Activated naive CD4-positive, alpha-beta T cell treated with anti-CD3 and anti-CD28 coated beads, Interleukin-2, amount 10 ng/mL, durations not matched to agents 7 days and 5 days (primary cell): ENCODE measurements at regions not wholly inside any gene's neighbourhood (a gene's known extent, or its start where the extent isn't known, plus 50 kb on each side); places are given as distances from the start of the nearest gene placed in this dataset.
"Not testable (repeated sequence)": the region's sequence is repeated elsewhere in the genome, so short reads cannot be mapped to it uniquely, and the experiment has no call there.

Source experiments
- CTCF ChIA-PET: fragments of 350-600 bp; sonication (Branson Sonifier 250); formaldehyde crosslinking; loops from one replicate; lab custom pipeline; 2021; ENCODE audit warnings: antibody characterized with exemption; lab: Charles Lee
- DNase-seq: peaks from one replicate; pipeline ENCODE4 v3.0.0-alpha.2; 2020
- H3K27ac Mint-ChIP-seq: one replicate; pipeline ENCODE4 v1.8.0; 2021; ENCODE audit warnings: mild to moderate bottlenecking, moderate library complexity, mixed read lengths
- H3K27me3 Mint-ChIP-seq: one replicate; pipeline ENCODE4 v1.8.0; 2021; ENCODE audit warnings: mild to moderate bottlenecking, mixed read lengths
- H3K36me3 Mint-ChIP-seq: one replicate; pipeline ENCODE4 v1.8.0; 2021; ENCODE audit warnings: mixed read lengths
- H3K4me1 Mint-ChIP-seq: one replicate; pipeline ENCODE4 v1.8.0; 2021; ENCODE audit warnings: mixed read lengths
- H3K4me3 Mint-ChIP-seq: one replicate; pipeline ENCODE4 v1.8.0; 2021; ENCODE audit warnings: mild to moderate bottlenecking, moderate library complexity, mixed read lengths
- H3K9me3 Mint-ChIP-seq: one replicate; pipeline ENCODE4 v1.8.0; 2021; ENCODE audit warnings: mixed read lengths

- peaks cover 7% of the 10 kb centered on the region for H3K9me3 Mint-ChIP-seq
- no peak for DNase-seq
- no peaks in the 10 kb centered on the region for H3K36me3 Mint-ChIP-seq
- no peak overlapping the region for H3K4me3 Mint-ChIP-seq
- no peaks in the 10 kb centered on the region for H3K4me1 Mint-ChIP-seq
- H3K27me3 Mint-ChIP-seq, result no peaks in the 10 kb centered on the region
- CTCF ChIA-PET, result no interaction called here
- H3K27ac Mint-ChIP-seq, result no peak overlapping the region
Measured at GRCh38 chr2:185402474-185402873, 336.1 kb upstream of the FSIP2 start.

DNA sequence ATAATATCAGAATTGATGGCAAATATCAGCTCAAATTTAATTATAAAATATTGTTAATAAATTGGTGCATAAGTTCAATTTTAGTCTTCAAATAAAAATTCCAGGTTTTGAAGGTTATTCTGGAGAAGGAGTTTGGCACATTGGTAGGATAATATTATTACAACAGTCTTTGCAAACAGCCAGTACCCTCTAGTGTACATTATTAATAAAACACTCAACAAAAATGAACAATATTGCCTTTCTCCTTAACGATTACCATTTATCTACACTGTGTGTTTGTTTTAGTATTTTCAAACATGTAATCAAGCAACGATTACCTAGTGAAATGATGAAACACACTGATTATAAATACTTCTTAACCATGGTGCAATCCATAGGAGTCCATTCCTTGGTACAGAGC, 334.0 kb upstream of the FSIP2 start:
- Mint-ChIP-seq H3K27me3 (no peaks in the 10 kb centered on the region), H3K9me3 (no peaks in the 10 kb centered on the region), H3K4me3 (no peak overlapping the region), H3K36me3 (no peaks in the 10 kb centered on the region), H3K4me1 (no peaks in the 10 kb centered on the region), H3K27ac (no peak overlapping the region)
- CTCF ChIA-PET, result no interaction called here
- no peak for DNase-seq

DNA sequence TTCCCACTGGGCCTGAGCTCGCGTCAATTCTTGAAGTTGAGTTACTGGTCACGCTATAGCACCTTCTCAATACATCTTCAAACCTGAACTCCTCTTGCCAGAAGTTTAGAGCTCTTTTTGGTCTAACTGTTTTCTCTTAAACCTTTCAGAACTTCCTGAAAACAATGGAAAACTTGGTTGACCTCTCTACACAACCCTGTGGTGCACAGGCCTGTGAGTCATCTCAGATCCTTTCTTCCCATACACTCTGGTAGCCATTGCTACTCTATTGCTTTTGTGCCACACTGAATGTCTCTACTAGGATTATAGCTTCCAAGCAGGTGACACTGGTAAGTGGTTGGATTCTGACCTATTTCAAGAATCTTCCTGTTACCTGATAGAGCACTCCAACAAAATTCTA, 321.5 kb upstream of the FSIP2 start:
- Mint-ChIP-seq H3K4me1 (no peaks in the 10 kb centered on the region), H3K9me3 (peaks cover 3% of the 10 kb centered on the region), H3K4me3 (no peak overlapping the region), H3K36me3 (no peaks in the 10 kb centered on the region), H3K27ac (no peak overlapping the region), H3K27me3 (no peaks in the 10 kb centered on the region)
- no peak for DNase-seq
- CTCF ChIA-PET, result no interaction called here

DNA sequence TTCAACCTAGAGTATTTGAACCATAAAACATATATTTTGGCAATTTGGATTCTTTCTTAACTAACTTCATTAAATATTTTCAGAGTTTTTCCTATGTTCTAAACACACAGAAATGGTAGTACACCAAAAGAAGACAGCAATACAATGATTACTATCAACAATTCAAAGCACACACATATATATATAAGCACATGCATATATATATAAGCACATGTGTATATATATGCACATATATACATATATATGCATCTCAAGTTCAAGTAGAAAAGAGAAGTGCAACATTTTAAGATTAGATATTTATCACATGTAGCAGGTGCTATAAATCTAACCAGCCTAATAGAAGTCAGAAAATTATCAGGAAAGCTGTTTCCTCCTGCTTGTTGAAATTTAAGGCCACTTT, 320.9 kb upstream of the FSIP2 start:
- CTCF ChIA-PET, result no interaction called here
- no peaks in the 10 kb centered on the region for H3K27me3 Mint-ChIP-seq

GRCh38 chr2:185424958-185425629, 313.5 kb upstream of the FSIP2 start:
- peak overlapping the region; percentile 62 for H3K27ac Mint-ChIP-seq
- CTCF ChIA-PET, H3K4me1 Mint-ChIP-seq, H3K9me3 Mint-ChIP-seq, H3K27me3 Mint-ChIP-seq, H3K36me3 Mint-ChIP-seq: not testable (repeated sequence)
- peak; percentile 38 for DNase-seq
- H3K4me3 Mint-ChIP-seq, result peak overlapping the region; percentile 44

More for the DNA sequence above, 320.9 kb upstream of the FSIP2 start:
- no peak for DNase-seq
- H3K4me3 Mint-ChIP-seq, result no peak overlapping the region
- H3K4me1 Mint-ChIP-seq, result no peaks in the 10 kb centered on the region
- no peaks in the 10 kb centered on the region for H3K36me3 Mint-ChIP-seq
- H3K9me3 Mint-ChIP-seq, result peaks cover 3% of the 10 kb centered on the region
- no peak overlapping the region for H3K27ac Mint-ChIP-seq

- no peak overlapping the region for H3K27ac Mint-ChIP-seq
- H3K9me3 Mint-ChIP-seq, result peaks cover 1% of the 10 kb centered on the region
- H3K36me3 Mint-ChIP-seq, result no peaks in the 10 kb centered on the region
- DNase-seq, result no peak
- no peak overlapping the region for H3K4me3 Mint-ChIP-seq
- CTCF ChIA-PET, result no interaction called here
- H3K4me1 Mint-ChIP-seq, result no peaks in the 10 kb centered on the region
- no peaks in the 10 kb centered on the region for H3K27me3 Mint-ChIP-seq
Measured at GRCh38 chr2:185428000-185428399, 310.6 kb upstream of the FSIP2 start.

- Mint-ChIP-seq H3K9me3 (peaks cover 1% of the 10 kb centered on the region), H3K36me3 (no peaks in the 10 kb centered on the region), H3K27me3 (no peaks in the 10 kb centered on the region), H3K4me1 (no peaks in the 10 kb centered on the region), H3K27ac (no peak overlapping the region), H3K4me3 (no peak overlapping the region)
- DNase-seq, result no peak
- CTCF ChIA-PET, result no interaction called here
Measured at GRCh38 chr2:185433824-185434223, 304.8 kb upstream of the FSIP2 start.

GRCh38 chr2:185436787-185437372, 301.7 kb upstream of the FSIP2 start:
- DNase-seq, result no peak
- Mint-ChIP-seq H3K36me3 (no peaks in the 10 kb centered on the region), H3K4me3 (no peak overlapping the region), H3K9me3 (peaks cover 1% of the 10 kb centered on the region), H3K27ac (no peak overlapping the region), H3K27me3 (no peaks in the 10 kb centered on the region), H3K4me1 (no peaks in the 10 kb centered on the region)
- CTCF ChIA-PET, result no interaction called here

- CTCF ChIA-PET, result no interaction called here
- H3K4me1 Mint-ChIP-seq, result no peaks in the 10 kb centered on the region
- DNase-seq, result no peak
- H3K4me3 Mint-ChIP-seq, result no peak overlapping the region
- no peak overlapping the region for H3K27ac Mint-ChIP-seq
- no peaks in the 10 kb centered on the region for H3K36me3 Mint-ChIP-seq
- H3K9me3 Mint-ChIP-seq, result no peaks in the 10 kb centered on the region
- H3K27me3 Mint-ChIP-seq, result no peaks in the 10 kb centered on the region
Measured at GRCh38 chr2:185441486-185442005, 297.1 kb upstream of the FSIP2 start.

- no peaks in the 10 kb centered on the region for H3K27me3 Mint-ChIP-seq
- no peak for DNase-seq
- H3K4me3 Mint-ChIP-seq, result no peak overlapping the region
- H3K4me1 Mint-ChIP-seq, result no peaks in the 10 kb centered on the region
- no peaks in the 10 kb centered on the region for H3K36me3 Mint-ChIP-seq
- peaks cover 12% of the 10 kb centered on the region for H3K9me3 Mint-ChIP-seq
- CTCF ChIA-PET, result no interaction called here
- no peak overlapping the region for H3K27ac Mint-ChIP-seq
Measured at GRCh38 chr2:185456517-185456916, 282.1 kb upstream of the FSIP2 start.

GRCh38 chr2:185463481-185463880, 275.1 kb upstream of the FSIP2 start:
- CTCF ChIA-PET, result no interaction called here
- Mint-ChIP-seq H3K27me3 (no peaks in the 10 kb centered on the region), H3K36me3 (no peaks in the 10 kb centered on the region), H3K27ac (no peak overlapping the region), H3K4me1 (no peaks in the 10 kb centered on the region), H3K9me3 (peaks cover 5% of the 10 kb centered on the region), H3K4me3 (no peak overlapping the region)
- DNase-seq, result no peak

GRCh38 chr2:185466915-185467314, 271.7 kb upstream of the FSIP2 start:
- H3K4me3 Mint-ChIP-seq, result no peak overlapping the region
- H3K9me3 Mint-ChIP-seq, result peaks cover 6% of the 10 kb centered on the region
- no peak overlapping the region for H3K27ac Mint-ChIP-seq
- no peaks in the 10 kb centered on the region for H3K27me3 Mint-ChIP-seq
- CTCF ChIA-PET, result no interaction called here
- H3K4me1 Mint-ChIP-seq, result no peaks in the 10 kb centered on the region
- no peak for DNase-seq
- H3K36me3 Mint-ChIP-seq, result no peaks in the 10 kb centered on the region

DNA sequence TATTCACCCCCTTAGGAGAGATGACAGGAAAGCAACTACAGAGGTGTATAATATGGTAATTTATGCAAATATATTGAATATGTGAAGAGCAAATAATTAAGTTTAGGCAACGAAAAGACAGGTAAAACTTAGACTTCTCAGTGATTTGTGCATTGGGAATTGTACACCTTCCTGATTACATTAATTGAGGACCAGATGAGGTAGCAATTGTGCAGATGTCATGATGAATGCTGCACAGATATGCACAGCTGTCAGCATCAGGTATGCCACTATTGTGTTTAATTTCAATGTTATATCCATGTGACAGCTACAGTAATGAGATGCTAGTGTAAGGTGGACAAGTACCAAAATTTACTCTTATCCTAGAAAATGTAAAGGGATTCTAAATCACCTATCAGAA, 267.2 kb upstream of the FSIP2 start:
- Mint-ChIP-seq H3K27ac (no peak overlapping the region), H3K4me1 (no peaks in the 10 kb centered on the region), H3K4me3 (no peak overlapping the region), H3K27me3 (no peaks in the 10 kb centered on the region), H3K36me3 (no peaks in the 10 kb centered on the region), H3K9me3 (peaks cover 7% of the 10 kb centered on the region)
- no peak for DNase-seq
- CTCF ChIA-PET, result no interaction called here

DNA sequence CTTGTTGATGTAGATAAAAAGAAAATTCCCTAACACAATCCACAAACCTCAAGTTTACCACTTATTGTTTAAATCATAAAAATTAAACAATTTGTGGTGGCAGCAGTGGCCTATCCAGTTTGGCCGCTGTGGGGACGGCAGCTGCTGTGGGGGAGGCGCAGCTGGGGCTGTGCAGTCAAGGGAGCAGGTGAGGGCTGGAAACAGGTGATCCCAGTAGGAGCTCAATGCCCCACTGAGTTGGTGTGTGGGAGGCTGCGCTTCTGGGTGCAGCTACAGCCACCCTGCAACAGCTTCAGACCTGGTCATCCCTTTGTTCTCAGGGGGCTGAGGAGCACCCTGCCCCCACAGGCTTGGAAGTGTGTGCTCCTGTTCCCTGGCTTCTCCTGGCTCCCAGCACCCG, 266.0 kb upstream of the FSIP2 start:
- Mint-ChIP-seq H3K4me3 (no peak overlapping the region), H3K27me3 (no peaks in the 10 kb centered on the region), H3K4me1 (no peaks in the 10 kb centered on the region), H3K9me3 (peaks cover 7% of the 10 kb centered on the region), H3K27ac (no peak overlapping the region), H3K36me3 (no peaks in the 10 kb centered on the region)
- CTCF ChIA-PET, result no interaction called here
- DNase-seq, result no peak

DNA sequence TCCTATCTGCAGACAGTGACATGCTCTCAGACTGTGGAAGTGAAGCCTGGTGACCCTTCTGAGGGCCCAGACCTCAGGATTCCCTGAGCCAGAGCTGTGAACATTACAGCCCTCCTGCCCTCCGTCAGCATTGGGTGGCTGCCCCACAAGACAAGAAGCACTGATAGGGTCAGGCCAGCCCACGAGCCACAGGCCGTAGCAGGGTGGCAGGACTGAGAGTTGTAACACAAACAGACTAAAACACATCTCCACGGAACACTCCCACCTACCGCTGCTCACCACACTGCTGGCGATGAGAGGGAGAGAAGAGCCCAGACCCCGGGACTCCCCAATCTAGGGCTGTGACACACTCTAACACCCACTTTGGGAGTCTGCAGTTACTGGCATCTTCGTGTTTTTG, 264.8 kb upstream of the FSIP2 start:
- H3K4me3 Mint-ChIP-seq, result no peak overlapping the region
- no peak for DNase-seq
- H3K36me3 Mint-ChIP-seq, result no peaks in the 10 kb centered on the region
- H3K27ac Mint-ChIP-seq, result no peak overlapping the region
- H3K9me3 Mint-ChIP-seq, result peaks cover 7% of the 10 kb centered on the region
- no peaks in the 10 kb centered on the region for H3K4me1 Mint-ChIP-seq
- CTCF ChIA-PET, result no interaction called here
- no peaks in the 10 kb centered on the region for H3K27me3 Mint-ChIP-seq
